ENCODE measurements at regions not wholly inside any gene's neighbourhood (a gene's known extent, or its start where the extent isn't known, plus 50 kb on each side); places are given as distances from the start of the nearest gene placed in this dataset.

GRCh38 chr10:52517012-52517411 lies 202.9 kb downstream of the DKK1 start:
- intact Hi-C loops (cut with micrococcal nuclease), result no loop called here
- no peak for ATAC-seq
- no peak for DNase-seq

DNA sequence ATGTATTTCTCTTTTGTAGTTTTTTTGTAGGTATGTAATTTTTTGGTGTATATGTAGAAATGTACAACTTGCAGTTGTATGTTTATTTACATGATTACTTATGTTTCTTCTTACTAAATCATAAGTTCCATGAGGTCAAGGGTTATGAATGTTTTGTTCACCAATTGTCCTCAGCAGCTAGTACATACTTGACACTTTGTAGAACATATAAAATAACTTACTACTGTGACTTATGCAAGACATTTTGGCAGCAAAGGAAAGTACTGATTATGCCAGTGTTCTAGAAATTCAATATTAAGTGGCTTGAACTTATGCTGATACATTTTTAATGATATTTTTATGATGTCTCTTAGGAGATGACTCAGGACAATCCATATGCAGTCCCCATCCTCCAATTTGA lies 209.6 kb downstream of the DKK1 start:
- DNase-seq (no peak), ATAC-seq (no peak)
- intact Hi-C loops (cut with micrococcal nuclease), result no loop called here

GRCh38 chr10:52525761-52526160 lies 211.7 kb downstream of the DKK1 start:
- intact Hi-C loops (cut with micrococcal nuclease), result no loop called here
- DNase-seq (no peak), ATAC-seq (no peak)

- no peak for ATAC-seq
- intact Hi-C loops (cut with micrococcal nuclease), result no loop called here
These were observed 212.3 kb downstream of the DKK1 start for GRCh38 chr10:52526251-52526823.

DNA sequence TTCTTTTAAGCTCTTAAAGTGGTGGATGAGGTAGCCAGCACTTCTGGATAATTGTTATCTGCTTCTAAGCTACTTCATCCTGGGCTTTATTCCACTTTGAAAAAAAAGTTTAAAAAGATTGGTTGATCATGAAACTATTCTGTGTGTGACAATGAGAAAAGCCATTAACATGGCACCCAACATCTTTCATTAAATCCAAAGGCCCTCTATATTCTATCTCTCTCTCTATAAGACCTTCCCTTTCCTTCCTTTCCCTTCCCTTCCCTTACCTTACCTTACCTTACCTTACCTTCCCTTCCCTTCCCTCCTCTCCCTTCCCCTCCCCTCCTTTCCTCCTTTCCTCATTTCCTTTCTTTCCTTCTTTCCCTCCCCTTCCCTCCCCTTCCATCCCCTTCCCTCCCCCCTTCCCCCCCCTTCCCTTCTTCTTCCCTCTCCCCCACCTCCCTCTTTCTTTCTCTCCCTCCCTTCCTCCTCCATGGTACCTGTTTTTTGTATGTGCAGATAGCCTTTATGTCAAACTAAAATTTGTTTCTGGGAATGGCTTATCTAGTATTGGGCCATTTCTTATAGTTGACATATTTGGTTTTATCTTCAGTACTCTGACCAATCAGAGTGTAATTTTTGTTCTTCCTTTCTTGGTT lies 218.7 kb downstream of the DKK1 start:
- DNase-seq (no peak), ATAC-seq (no peak)
- intact Hi-C loops (cut with micrococcal nuclease), result no loop called here

More at GRCh38 chr10:52526251-52526823, 212.3 kb downstream of the DKK1 start:
- DNase-seq, result no peak

GRCh38 chr10:52533986-52534385 lies 219.9 kb downstream of the DKK1 start:
- intact Hi-C loops (cut with micrococcal nuclease), result no loop called here

GRCh38 chr10:52539463-52539862 lies 225.4 kb downstream of the DKK1 start:
- intact Hi-C loops (cut with micrococcal nuclease), result no loop called here
- no peak for DNase-seq
- no peak for ATAC-seq

More at GRCh38 chr10:52533986-52534385, 219.9 kb downstream of the DKK1 start:
- DNase-seq, result no peak
- ATAC-seq, result no peak

DNA sequence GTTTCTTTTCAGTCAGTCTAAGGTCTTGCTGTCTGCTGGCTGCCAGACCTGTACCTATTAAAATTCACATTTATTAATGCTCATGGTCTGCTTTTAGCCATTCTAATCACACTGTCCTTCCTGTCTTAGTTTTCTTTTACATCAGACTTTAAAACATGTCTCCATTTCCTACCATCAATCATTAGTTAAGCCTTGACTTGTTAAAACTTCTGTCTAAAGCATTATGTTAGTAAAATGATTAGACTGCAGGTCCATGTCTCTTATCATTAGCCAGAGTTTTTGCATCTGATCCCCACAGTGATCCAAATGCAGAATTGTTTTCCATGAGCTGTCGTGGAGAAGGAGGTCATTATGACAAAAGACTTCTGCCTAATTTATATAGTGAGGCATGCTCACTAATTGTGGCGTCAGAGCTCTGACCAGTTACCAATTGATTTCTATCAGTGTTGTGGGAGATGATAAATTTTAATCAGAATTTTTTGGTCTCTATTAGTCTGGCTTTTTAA lies 226.5 kb downstream of the DKK1 start:
- intact Hi-C loops (cut with micrococcal nuclease), result no loop called here
- ATAC-seq, result no peak
- DNase-seq, result no peak

- no peak for ATAC-seq
- DNase-seq, result no peak
- intact Hi-C loops (cut with micrococcal nuclease), result no loop called here
These were observed 227.0 kb downstream of the DKK1 start for GRCh38 chr10:52541006-52541473.

DNA sequence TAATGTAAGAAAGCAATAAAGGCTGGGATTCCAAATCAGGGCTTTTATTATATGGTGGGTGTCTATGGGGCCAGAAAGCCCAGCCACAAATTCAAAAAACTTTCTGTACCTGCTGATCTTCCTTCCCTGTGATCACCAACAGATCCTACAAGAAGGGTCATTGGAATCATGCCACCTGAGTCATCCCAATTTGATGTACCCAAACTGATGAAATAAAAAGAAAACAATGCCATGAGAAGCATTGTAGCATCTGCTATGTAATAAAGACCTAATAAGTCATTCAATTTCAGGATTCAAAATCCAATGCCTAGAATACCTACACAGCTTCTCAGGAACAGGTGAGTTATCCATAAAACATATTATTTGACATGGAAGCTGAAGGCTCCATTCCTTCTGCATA lies 228.8 kb downstream of the DKK1 start:
- intact Hi-C loops (cut with micrococcal nuclease), result no loop called here
- ATAC-seq, result no peak
- DNase-seq, result no peak

- DNase-seq (no peak), ATAC-seq (no peak)
- intact Hi-C loops (cut with micrococcal nuclease), result no loop called here
These were observed 221.5 kb downstream of the MBL2 start for GRCh38 chr10:52551046-52551445.

- no peak for DNase-seq
- intact Hi-C loops (cut with micrococcal nuclease), result no loop called here
- ATAC-seq, result no peak
These were observed 214.5 kb downstream of the MBL2 start for GRCh38 chr10:52558090-52558489.

- no peak for DNase-seq
- ATAC-seq, result no peak
- intact Hi-C loops (cut with micrococcal nuclease), result no loop called here
These were observed 211.3 kb downstream of the MBL2 start for GRCh38 chr10:52561322-52561721.

DNA sequence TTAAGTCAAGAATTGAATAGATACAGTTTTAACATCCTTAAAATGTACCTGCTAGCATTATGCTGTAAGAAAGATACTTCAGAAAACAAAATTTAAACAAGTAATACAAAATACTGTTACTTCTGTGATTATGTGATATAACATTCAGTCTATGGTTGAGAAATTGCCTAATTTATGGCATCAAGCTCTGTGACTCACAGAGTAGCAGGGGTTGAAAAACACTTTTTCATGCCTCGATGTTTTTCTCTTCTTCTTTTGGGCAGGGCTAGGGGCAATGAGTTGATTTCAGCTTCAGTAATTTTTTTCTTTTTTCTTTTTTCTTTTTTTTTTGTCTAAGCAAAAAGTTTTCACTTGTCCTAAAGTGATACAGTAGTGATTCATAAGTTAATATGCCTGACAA lies 209.2 kb downstream of the MBL2 start:
- no peak for ATAC-seq
- DNase-seq, result no peak
- intact Hi-C loops (cut with micrococcal nuclease), result no loop called here

- ATAC-seq, result no peak
- DNase-seq, result no peak
- intact Hi-C loops (cut with micrococcal nuclease), result no loop called here
These were observed 205.9 kb downstream of the MBL2 start for GRCh38 chr10:52566471-52567246.

- intact Hi-C loops (cut with micrococcal nuclease), result no loop called here
- ATAC-seq, result no peak
- DNase-seq, result no peak
These were observed 205.4 kb downstream of the MBL2 start for GRCh38 chr10:52567247-52567580.

DNA sequence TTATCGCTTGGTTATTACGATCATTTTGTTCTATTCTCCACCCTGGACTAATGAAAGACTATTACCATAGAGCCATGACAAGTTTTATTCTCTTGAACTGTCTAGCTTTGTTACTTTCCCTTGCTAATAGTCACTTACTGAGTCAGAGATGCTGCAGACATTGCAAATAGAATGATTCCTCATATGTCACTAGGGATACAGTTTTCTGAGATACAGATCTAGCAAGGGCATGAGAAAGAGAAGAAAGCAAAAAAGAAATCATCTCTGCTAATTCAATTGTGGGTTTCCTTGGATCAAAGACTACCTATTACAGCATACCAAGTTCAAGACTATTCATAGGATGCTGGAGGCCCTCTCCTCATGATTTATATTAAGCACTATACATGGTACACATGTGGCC lies 204.3 kb downstream of the MBL2 start:
- DNase-seq, result no peak
- intact Hi-C loops (cut with micrococcal nuclease), result no loop called here
- no peak for ATAC-seq

DNA sequence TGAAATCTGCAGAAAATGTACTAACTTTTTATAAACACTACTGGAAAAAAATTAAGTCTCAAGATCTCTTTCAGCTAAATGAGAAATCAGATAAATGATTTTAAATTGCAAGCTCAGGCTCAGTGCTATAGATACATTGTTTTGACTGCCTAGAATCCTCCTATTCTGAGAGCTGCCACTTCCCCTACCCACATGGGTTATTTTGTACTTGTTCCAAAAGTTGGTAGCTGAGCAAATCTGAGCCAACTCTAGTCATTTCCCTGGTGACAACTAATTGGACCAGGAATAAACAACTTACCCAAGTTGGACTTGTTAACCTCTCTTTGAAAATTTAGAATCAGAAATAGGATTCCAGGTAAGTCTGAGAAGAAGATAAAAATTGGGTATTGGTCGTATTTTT lies 202.1 kb downstream of the MBL2 start:
- DNase-seq, result no peak

GRCh38 chr10:52571018-52571417 lies 201.6 kb downstream of the MBL2 start:
- DNase-seq, result no peak
- ATAC-seq, result no peak
- intact Hi-C loops (cut with micrococcal nuclease), result no loop called here

More for the DNA sequence above, 202.1 kb downstream of the MBL2 start:
- no peak for ATAC-seq
- intact Hi-C loops (cut with micrococcal nuclease), result no loop called here

DNA sequence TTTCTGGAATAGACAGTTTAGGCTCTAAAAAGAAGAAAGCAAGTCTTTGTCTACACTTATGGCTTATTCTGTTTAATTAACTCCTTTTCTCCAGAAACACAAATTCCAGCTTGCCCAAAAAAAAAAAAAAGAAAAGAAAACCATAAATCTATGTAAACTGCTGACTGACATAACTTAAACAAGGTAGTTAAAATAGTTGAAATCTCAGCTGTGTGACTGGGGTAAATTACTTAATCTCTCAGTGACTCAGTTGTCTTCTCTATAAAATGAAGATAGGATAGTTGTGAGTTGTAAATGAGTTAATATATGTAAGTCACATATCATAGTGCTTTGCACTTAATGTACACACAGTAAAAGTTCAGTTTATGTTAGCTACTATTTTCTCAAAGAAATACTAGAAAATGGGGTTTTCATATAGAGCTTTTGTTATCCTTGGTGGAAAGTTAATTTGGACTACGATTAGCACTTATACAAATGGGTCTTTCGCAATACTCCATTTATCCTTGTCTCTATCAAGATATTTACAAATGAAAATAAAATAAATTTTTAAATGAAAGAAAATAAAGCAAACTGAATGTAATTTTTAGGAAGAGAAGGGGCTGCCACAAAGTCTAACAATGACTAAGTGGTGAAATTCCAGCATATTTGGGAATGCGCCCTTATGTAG lies 200.9 kb downstream of the MBL2 start:
- intact Hi-C loops (cut with micrococcal nuclease), result no loop called here
- no peak for DNase-seq
- no peak for ATAC-seq
